RWPE2 (cell line): ENCODE measurements at regions not wholly inside any gene's neighbourhood (a gene's known extent, or its start where the extent isn't known, plus 50 kb on each side); places are given as distances from the start of the nearest gene placed in this dataset.

Experiments used
- ATAC-seq: fragments of 200-7000 bp; cut with Tn5 transposase; 3 replicates; pipeline ENCODE4 v1.9.1; 2021; ENCODE audit warnings: low read depth
- DNase-seq: peaks from one replicate; pipeline ENCODE4 v3.0.0-alpha.2; 2020; ENCODE audit warnings: low spot score
- H3K27ac ChIP-seq: fragments of 450-650 bp; 2 replicates; pipeline ENCODE4 v1.5.1; 2017; ENCODE audit warnings: mild to moderate bottlenecking; ENCODE audit not compliant: poor library complexity, severe bottlenecking
- H3K27me3 ChIP-seq: fragments of 250-450 bp; sonication (Bioruptor Pico); 2 replicates; pipeline ENCODE4 v1.5.1; 2021; ENCODE audit warnings: mild to moderate bottlenecking, moderate library complexity; ENCODE audit not compliant: insufficient read depth, poor library complexity, severe bottlenecking
- H3K36me3 ChIP-seq: fragments of 250-450 bp; sonication (Bioruptor Pico); 2 replicates; pipeline ENCODE4 v1.5.1; 2020; ENCODE audit warnings: low read depth, mild to moderate bottlenecking, moderate library complexity
- H3K4me1 ChIP-seq: fragments of 250-450 bp; sonication (Bioruptor Pico); 2 replicates; pipeline ENCODE4 v1.5.1; 2021; ENCODE audit warnings: mild to moderate bottlenecking, moderate library complexity; ENCODE audit not compliant: insufficient read depth, poor library complexity, severe bottlenecking
- H3K4me3 ChIP-seq: fragments of 250-450 bp; sonication (Bioruptor Pico); 2 replicates; pipeline ENCODE4 v1.5.1; 2021; ENCODE audit warnings: mild to moderate bottlenecking, moderate library complexity; ENCODE audit not compliant: severe bottlenecking
- H3K9me3 ChIP-seq: fragments of 250-450 bp; sonication (Bioruptor Pico); 2 replicates; pipeline ENCODE4 v1.5.1; 2021; ENCODE audit warnings: mild to moderate bottlenecking, moderate library complexity; ENCODE audit not compliant: severe bottlenecking
- CTCF ChIP-seq: fragments of 450-650 bp; IDR thresholded peaks from one replicate; pipeline ENCODE4 v1.5.1; 2017; ENCODE audit warnings: mild to moderate bottlenecking, moderate library complexity; ENCODE audit not compliant: poor library complexity, severe bottlenecking

- no peak overlapping the region for H3K27ac ChIP-seq
- H3K4me3 ChIP-seq: no peak overlapping the region
- ATAC-seq (no peak), DNase-seq (no peak)
- H3K27me3 ChIP-seq: no peaks in the 10 kb centered on the region
- no peaks in the 10 kb centered on the region for H3K36me3 ChIP-seq
- no peaks in the 10 kb centered on the region for H3K4me1 ChIP-seq
- TF ChIP-seq CTCF: no peak
- H3K9me3 ChIP-seq: peaks cover 8% of the 10 kb centered on the region
These were observed 323.5 kb downstream of the IRX2 start for GRCh38 chr5:2427983-2428382.

GRCh38 chr5:2423634-2424033, 327.8 kb downstream of the IRX2 start:
- TF ChIP-seq CTCF: no peak
- H3K27ac ChIP-seq: no peak overlapping the region
- peaks cover 10% of the 10 kb centered on the region for H3K9me3 ChIP-seq
- no peak overlapping the region for H3K4me3 ChIP-seq
- DNase-seq (no peak), ATAC-seq (no peak)
- no peaks in the 10 kb centered on the region for H3K36me3 ChIP-seq
- peaks cover 13% of the 10 kb centered on the region for H3K27me3 ChIP-seq
- H3K4me1 ChIP-seq: no peaks in the 10 kb centered on the region

- H3K27me3 ChIP-seq: peaks cover 13% of the 10 kb centered on the region
- DNase-seq (no peak), ATAC-seq (no peak)
- TF ChIP-seq CTCF: no peak
- no peaks in the 10 kb centered on the region for H3K36me3 ChIP-seq
- no peak overlapping the region for H3K27ac ChIP-seq
- H3K9me3 ChIP-seq: peaks cover 3% of the 10 kb centered on the region
- H3K4me3 ChIP-seq: no peak overlapping the region
- H3K4me1 ChIP-seq: no peaks in the 10 kb centered on the region
These were observed 334.2 kb downstream of the IRX2 start for GRCh38 chr5:2417301-2417700.

DNA sequence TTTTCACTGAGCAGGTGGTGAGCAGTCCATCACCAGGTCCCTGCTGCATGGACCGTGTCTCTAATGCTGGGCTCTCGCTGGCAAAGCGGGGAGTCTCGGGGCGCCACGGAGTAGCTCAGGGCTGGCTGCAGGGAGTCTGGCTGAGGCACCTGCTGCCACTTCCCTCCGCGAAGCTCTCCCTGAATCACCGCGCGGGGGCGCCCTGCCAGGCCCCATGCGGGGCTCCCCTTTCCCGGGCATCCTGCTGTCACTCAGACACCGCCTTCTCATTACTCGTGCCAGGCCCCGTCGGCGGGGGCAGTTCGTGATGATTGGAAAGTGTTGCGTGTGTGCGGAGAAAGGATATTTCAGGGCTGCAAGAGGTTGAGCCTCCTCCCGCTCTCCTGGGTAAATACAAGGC, 335.8 kb downstream of the IRX2 start:
- Histone ChIP-seq H3K36me3 (no peaks in the 10 kb centered on the region), H3K4me3 (no peak overlapping the region), H3K9me3 (peaks cover 3% of the 10 kb centered on the region), H3K27ac (no peak overlapping the region), H3K27me3 (peaks cover 13% of the 10 kb centered on the region), H3K4me1 (no peaks in the 10 kb centered on the region)
- no peak for TF ChIP-seq CTCF
- DNase-seq: no peak
- ATAC-seq: no peak

DNA sequence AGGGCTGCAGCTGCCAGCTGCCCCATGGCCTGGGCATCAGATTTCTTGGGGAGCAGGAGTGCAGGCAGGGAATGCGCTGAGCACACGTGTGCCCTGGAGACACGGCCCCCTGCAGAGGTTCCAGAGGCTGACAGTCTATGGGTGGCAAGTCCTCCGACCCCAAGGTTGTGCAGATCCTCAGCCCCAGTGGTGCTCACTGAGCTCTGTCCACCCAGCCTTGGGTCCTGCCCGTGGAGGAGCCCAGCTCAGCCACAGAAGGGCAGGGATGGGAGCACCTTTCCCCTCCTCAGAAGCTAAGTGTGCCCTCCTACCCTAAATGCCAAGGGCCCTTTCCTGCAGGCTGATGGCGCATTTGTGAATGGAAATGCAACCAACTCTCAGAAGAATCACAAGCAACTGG, 341.0 kb downstream of the IRX2 start:
- no peak for TF ChIP-seq CTCF
- Histone ChIP-seq H3K4me3 (no peak overlapping the region), H3K9me3 (peaks cover 3% of the 10 kb centered on the region), H3K27ac (no peak overlapping the region), H3K36me3 (no peaks in the 10 kb centered on the region), H3K27me3 (peaks cover 4% of the 10 kb centered on the region), H3K4me1 (no peaks in the 10 kb centered on the region)
- ATAC-seq: no peak
- no peak for DNase-seq
